ENCODE measurements at regions not wholly inside any gene's neighbourhood (a gene's known extent, or its start where the extent isn't known, plus 50 kb on each side); places are given as distances from the start of the nearest gene placed in this dataset.

DNA sequence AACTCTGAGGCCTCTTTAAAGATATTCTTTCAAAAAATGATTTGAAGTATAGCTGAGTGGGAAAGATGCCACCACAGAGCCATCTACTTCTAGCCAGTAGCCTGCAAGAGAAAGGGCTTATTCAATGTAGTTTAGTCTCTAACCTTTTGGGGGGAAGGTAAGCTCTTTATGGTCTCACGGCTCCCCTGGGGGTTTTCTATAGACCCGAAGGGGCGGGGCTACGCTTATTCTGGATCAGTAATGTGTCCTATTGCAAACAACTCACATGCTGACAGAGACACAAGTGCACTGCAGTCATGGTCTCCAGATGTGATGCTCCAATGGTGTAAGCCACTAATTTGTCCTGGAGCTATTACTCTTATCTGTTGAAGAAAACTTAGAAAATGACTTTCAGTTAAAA is 53.4 kb upstream of the RPS23 start:
- no peaks in the 10 kb centered on the region for H3K36me3 ChIP-seq (ENCODE audit: control insufficient read depth in 1 of 2, insufficient read depth in 2 of 2, low read length in 2 of 2)
- H3K4me3 ChIP-seq (replicated peaks in 1 of 2; ENCODE audit: low read depth in 1 of 2, low read length in 2 of 2): no peak overlapping the region
- no peak overlapping the region for H3K9ac ChIP-seq (ENCODE audit: low read length)
- no peak overlapping the region for H2AFZ ChIP-seq (ENCODE audit: low read depth, low read length, poor library complexity, severe bottlenecking)
- ChIA-PET CTCF (no interaction called here), RAD21 (ENCODE audit: low non-redundant PET in 1 of 2, low total read pairs in 2 of 2, uncharacterized antibody in 2 of 2, unreplicated experiment in 2 of 2) (no interaction called here), POLR2A (no interaction called here)
- no peaks in the 10 kb centered on the region for H4K20me1 ChIP-seq (ENCODE audit: insufficient read depth)
- ATAC-seq: no peak
- H3K79me2 ChIP-seq (ENCODE audit: insufficient read depth, low read length): no peaks in the 10 kb centered on the region
- H3K4me1 ChIP-seq (ENCODE audit: control insufficient read depth in 1 of 2, insufficient read depth in 2 of 2, low read length in 2 of 2): 0 out of 4 replicates have a peak, but pooled peaks cover 0 to 3% of the 10 kb centered on the region in 2 experiments
- intact Hi-C loops (cut with micrococcal nuclease): no loop called here
- no peaks in the 10 kb centered on the region for H3K9me2 ChIP-seq (ENCODE audit: insufficient read depth)
- H3K4me2 ChIP-seq (ENCODE audit: low read length): no peak overlapping the region
- H3K9me3 ChIP-seq (ENCODE audit: control insufficient read depth in 1 of 2, insufficient read depth in 1 of 2, low read depth in 1 of 2, low read length in 2 of 2): peaks cover 0 to 4% of the 10 kb centered on the region in 2 experiments; a peak in 1 of 4 replicates
- H3K27me3 ChIP-seq (ENCODE audit: insufficient read depth, low read length): no peaks in the 10 kb centered on the region
- TF ChIP-seq POLR2A (IDR thresholded peaks at IDR 0.05; ENCODE audit: borderline replicate concordance, extremely low read depth, insufficient read depth, insufficient read length): no peak
- TF ChIP-seq JUND (IDR thresholded peaks at IDR 0.05): no peak
- no peak for TF ChIP-seq SRF (IDR thresholded peaks at IDR 0.05; ENCODE audit: low read depth)
- no peak for TF ChIP-seq EZH2phosphoT487 (IDR thresholded peaks at IDR 0.05; ENCODE audit: borderline replicate concordance)
- TF ChIP-seq SP1 (IDR thresholded peaks at IDR 0.05; ENCODE audit: low read depth): no peak
- no peak for TF ChIP-seq CBX3 (IDR thresholded peaks at IDR 0.05; ENCODE audit: low read depth)
- no peak for TF ChIP-seq EGR1 (IDR thresholded peaks at IDR 0.05; ENCODE audit: low read depth)
- TF ChIP-seq YY1 (IDR thresholded peaks at IDR 0.05; ENCODE audit: extremely low read depth, insufficient replicate concordance, low read depth, low read length): no peak
- TF ChIP-seq RAD21 (IDR thresholded peaks at IDR 0.05; ENCODE audit: low read depth): no peak
- TF ChIP-seq, protein P1, sequence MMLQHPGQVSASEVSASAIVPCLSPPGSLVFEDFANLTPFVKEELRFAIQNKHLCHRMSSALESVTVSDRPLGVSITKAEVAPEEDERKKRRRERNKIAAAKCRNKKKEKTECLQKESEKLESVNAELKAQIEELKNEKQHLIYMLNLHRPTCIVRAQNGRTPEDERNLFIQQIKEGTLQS (IDR thresholded peaks at IDR 0.05): no peak
- TF ChIP-seq EZH2 (IDR thresholded peaks at IDR 0.05): no peak
- DNase-seq (ENCODE audit: low read depth, low spot score): no peak
- no peak overlapping the region for H3K27ac ChIP-seq (ENCODE audit: low read depth, low read length)
- BruUV-seq (replicated peaks): no TSS peak

DNA sequence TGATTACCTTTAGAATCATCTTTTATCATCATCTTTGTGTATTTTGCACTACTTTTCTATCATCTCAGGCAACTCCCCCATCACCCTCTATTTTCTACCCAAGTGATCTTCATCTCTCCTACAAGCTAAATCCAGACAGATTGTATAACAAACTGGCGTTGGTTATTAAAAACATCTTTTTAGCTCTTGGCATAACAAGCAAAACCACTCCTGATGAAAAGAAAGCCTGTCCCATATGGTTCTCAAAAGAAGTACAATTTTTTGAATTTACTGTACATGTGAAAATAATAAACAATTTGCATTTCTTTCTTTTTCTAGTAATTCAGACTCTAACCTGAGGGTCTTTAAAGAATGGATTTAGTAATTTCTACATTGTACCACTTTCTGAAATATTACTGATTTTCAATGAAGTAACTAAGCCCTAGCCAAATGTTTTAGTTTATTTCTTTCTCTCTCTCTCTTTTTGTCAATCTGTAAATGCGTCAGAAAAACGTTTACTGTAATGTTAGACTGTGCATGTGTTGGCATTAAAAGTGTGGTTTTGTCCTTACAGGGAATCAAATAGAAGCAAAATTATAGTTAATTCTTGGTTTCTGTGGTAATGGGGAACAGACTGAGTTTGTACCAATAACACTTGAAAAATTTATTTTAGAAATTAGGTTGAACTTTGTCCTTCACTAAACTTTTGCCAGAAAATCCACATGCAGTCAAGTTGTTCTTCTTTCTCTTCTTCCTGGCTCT is 52.5 kb upstream of the RPS23 start:
- Histone ChIP-seq H3K9me2 (ENCODE audit: insufficient read depth) (no peaks in the 10 kb centered on the region), H3K36me3 (ENCODE audit: control insufficient read depth in 1 of 2, insufficient read depth in 2 of 2, low read length in 2 of 2) (no peaks in the 10 kb centered on the region), H3K27ac (ENCODE audit: low read depth, low read length) (no peak overlapping the region), H3K4me2 (ENCODE audit: low read length) (no peak overlapping the region), H2AFZ (ENCODE audit: low read depth, low read length, poor library complexity, severe bottlenecking) (no peak overlapping the region), H3K27me3 (ENCODE audit: insufficient read depth, low read length) (no peaks in the 10 kb centered on the region), H3K79me2 (ENCODE audit: insufficient read depth, low read length) (no peaks in the 10 kb centered on the region), H4K20me1 (ENCODE audit: insufficient read depth) (no peaks in the 10 kb centered on the region), H3K4me1 (ENCODE audit: control insufficient read depth in 1 of 2, insufficient read depth in 2 of 2, low read length in 2 of 2) (0 out of 4 replicates have a peak, but pooled peaks cover 0 to under 1% of the 10 kb centered on the region in 2 experiments), H3K9me3 (ENCODE audit: control insufficient read depth in 1 of 2, insufficient read depth in 1 of 2, low read depth in 1 of 2, low read length in 2 of 2) (peaks cover 0 to 4% of the 10 kb centered on the region in 2 experiments; a peak in 1 of 4 replicates), H3K4me3 (replicated peaks in 1 of 2; ENCODE audit: low read depth in 1 of 2, low read length in 2 of 2) (no peak overlapping the region), H3K9ac (ENCODE audit: low read length) (no peak overlapping the region)
- TF ChIP-seq, protein P2, sequence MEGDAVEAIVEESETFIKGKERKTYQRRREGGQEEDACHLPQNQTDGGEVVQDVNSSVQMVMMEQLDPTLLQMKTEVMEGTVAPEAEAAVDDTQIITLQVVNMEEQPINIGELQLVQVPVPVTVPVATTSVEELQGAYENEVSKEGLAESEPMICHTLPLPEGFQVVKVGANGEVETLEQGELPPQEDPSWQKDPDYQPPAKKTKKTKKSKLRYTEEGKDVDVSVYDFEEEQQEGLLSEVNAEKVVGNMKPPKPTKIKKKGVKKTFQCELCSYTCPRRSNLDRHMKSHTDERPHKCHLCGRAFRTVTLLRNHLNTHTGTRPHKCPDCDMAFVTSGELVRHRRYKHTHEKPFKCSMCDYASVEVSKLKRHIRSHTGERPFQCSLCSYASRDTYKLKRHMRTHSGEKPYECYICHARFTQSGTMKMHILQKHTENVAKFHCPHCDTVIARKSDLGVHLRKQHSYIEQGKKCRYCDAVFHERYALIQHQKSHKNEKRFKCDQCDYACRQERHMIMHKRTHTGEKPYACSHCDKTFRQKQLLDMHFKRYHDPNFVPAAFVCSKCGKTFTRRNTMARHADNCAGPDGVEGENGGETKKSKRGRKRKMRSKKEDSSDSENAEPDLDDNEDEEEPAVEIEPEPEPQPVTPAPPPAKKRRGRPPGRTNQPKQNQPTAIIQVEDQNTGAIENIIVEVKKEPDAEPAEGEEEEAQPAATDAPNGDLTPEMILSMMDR (IDR thresholded peaks at IDR 0.05 in 2 of 3, conservative IDR thresholded peaks at IDR 0.05 in 1 of 3; ENCODE audit: borderline replicate concordance in 1 of 3, insufficient read depth in 1 of 3, low read depth in 2 of 3, low read length in 2 of 3): no peak
- DNase-seq (ENCODE audit: low read depth, low spot score) (no peak), ATAC-seq (no peak)
- POLR2A ChIA-PET: no interaction called here
- RAD21 ChIA-PET (ENCODE audit: low non-redundant PET in 1 of 2, low total read pairs in 2 of 2, uncharacterized antibody in 2 of 2, unreplicated experiment in 2 of 2): no interaction called here
- no TSS peak for BruUV-seq (replicated peaks)
- intact Hi-C loops (cut with micrococcal nuclease): no loop called here
- CTCF ChIA-PET: no interaction called here
